ENCODE measurements at regions not wholly inside any gene's neighbourhood (a gene's known extent, or its start where the extent isn't known, plus 50 kb on each side); places are given as distances from the start of the nearest gene placed in this dataset.

- in situ Hi-C loops (cut with HindIII; ENCODE audit: low sequenced_read_pairs) = no loop called here
- TF ChIP-seq, protein P1, sequence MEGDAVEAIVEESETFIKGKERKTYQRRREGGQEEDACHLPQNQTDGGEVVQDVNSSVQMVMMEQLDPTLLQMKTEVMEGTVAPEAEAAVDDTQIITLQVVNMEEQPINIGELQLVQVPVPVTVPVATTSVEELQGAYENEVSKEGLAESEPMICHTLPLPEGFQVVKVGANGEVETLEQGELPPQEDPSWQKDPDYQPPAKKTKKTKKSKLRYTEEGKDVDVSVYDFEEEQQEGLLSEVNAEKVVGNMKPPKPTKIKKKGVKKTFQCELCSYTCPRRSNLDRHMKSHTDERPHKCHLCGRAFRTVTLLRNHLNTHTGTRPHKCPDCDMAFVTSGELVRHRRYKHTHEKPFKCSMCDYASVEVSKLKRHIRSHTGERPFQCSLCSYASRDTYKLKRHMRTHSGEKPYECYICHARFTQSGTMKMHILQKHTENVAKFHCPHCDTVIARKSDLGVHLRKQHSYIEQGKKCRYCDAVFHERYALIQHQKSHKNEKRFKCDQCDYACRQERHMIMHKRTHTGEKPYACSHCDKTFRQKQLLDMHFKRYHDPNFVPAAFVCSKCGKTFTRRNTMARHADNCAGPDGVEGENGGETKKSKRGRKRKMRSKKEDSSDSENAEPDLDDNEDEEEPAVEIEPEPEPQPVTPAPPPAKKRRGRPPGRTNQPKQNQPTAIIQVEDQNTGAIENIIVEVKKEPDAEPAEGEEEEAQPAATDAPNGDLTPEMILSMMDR (IDR thresholded peaks at IDR 0.05; ENCODE audit: low read depth, low read length) = no peak
- DNase-seq (ENCODE audit: low read depth, low spot score) = no peak
- no peak overlapping the region for H3K4me3 ChIP-seq (ENCODE audit: low read depth, low read length)
These were observed 53.7 kb upstream of the CFAP20DC start for GRCh38 chr3:59103552-59103951.

DNA sequence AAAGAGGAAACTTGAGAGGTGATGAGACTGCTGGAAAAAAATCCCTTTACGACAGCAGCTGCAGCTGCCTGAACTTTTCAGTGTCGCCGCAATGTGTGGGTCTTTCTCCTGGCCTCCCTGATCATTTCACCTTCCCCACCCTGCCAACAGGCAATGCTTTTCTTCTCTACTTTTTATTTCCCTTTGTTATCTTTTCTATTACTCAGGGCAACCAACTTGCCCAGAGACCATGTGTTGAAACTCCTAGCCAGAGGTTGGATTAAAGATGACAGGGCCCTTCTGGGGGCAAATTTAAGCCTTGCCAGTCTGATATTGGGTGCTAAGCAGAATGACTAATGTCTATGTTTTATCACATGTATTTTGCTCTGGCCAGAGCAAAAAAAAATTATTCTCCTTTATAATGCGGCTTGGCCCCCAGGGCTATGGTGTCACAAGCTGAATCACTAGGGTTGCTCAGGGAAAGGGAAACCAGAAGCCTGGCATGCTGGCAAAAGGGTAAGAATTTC is 51.5 kb upstream of the CFAP20DC start:
- in situ Hi-C loops (cut with HindIII; ENCODE audit: low sequenced_read_pairs) = no loop called here
- TF ChIP-seq, protein P1 (IDR thresholded peaks at IDR 0.05; ENCODE audit: low read depth, low read length) = no peak
- no peak overlapping the region for H3K4me3 ChIP-seq (ENCODE audit: low read depth, low read length)
- DNase-seq (ENCODE audit: low read depth, low spot score) = peak; percentile 17
